HepG2 (cell line): ENCODE measurements at regions not wholly inside any gene's neighbourhood (a gene's known extent, or its start where the extent isn't known, plus 50 kb on each side); places are given as distances from the start of the nearest gene placed in this dataset.
A peak's percentile ranks its signal among the peaks of the same experiment; 100 is the strongest.

ENCODE experiments used
- ATAC-seq: fragments of 200-7000 bp; cut with Tn5 transposase; 3 replicates; pipeline ENCODE4 v1.9.1; 2020; ENCODE audit warnings: mild to moderate bottlenecking, moderate library complexity
- BruUV-seq: library from RNA; stranded (reverse); fragments of 400-500 nt; replicated peaks from 2 replicates; lab custom pipeline; 2021; lab: Mats Ljungman, UMichigan
- CTCF ChIA-PET: fragments of 300-600 bp; formaldehyde crosslinking; extraction: SDS; loops from one replicate; lab custom pipeline; 2021; ENCODE audit warnings: low total read pairs, inconsistent platforms, low intra/inter-chr PET ratio; lab: Yijun Ruan, JAX
- POLR2A ChIA-PET: fragments of 350-600 bp; sonication (Branson Sonifier 250); formaldehyde crosslinking; loops from one replicate; lab custom pipeline; 2020; ENCODE audit warnings: antibody characterized with exemption, inconsistent platforms; lab: Yijun Ruan, JAX
- DNase-seq: peaks from one replicate; pipeline ENCODE4 v3.0.0-alpha.2; 2015; ENCODE audit warnings: low spot score
- FAIRE-seq: peaks from 3 replicates; lab custom pipeline; 2011; peaks lifted over from hg19 to GRCh38; lab: Jason Lieb, UNC
- H2AFZ ChIP-seq: one replicate; pipeline ENCODE4 v1.6.1; 2011; ENCODE audit warnings: low read length, inconsistent platforms
- H3K27ac ChIP-seq: fragments of 300-600 bp; 3 replicates; pipeline ENCODE4 v1.8.0; 2011; ENCODE audit warnings: mixed run types, mild to moderate bottlenecking, mixed read lengths, low read length, inconsistent platforms; ENCODE audit not compliant: insufficient read depth; ENCODE audit errors: extremely low read length
- H3K27me3 ChIP-seq, 2 experiments: fragments of 200-600 bp in 1 of 2; 2 replicates in 1 of 2; 3 replicates in 1 of 2; pipeline versions ENCODE4 v1.6.0 to v1.8.0; 2011; ENCODE audit warnings: low read length in 2 of 2, mild to moderate bottlenecking in 2 of 2, moderate library complexity in 2 of 2, inconsistent platforms in 1 of 2; ENCODE audit not compliant: insufficient read depth in 2 of 2, control insufficient read depth in 1 of 2
- H3K36me3 ChIP-seq, 2 experiments: fragments of 200-600 bp in 1 of 2; replicated peaks in 1 of 2; 2 replicates in 1 of 2; 3 replicates in 1 of 2; pipeline versions ENCODE4 v1.5.1 to v1.8.0; 2011; ENCODE audit warnings: low read length in 2 of 2, inconsistent platforms in 1 of 2; ENCODE audit not compliant: insufficient read depth in 2 of 2, control insufficient read depth in 1 of 2
- H3K4me1 ChIP-seq: 2 replicates; pipeline ENCODE4 v1.5.1; 2012; ENCODE audit warnings: low read length, inconsistent platforms; ENCODE audit not compliant: insufficient read depth
- H3K4me2 ChIP-seq: 2 replicates; pipeline ENCODE4 v1.6.0; 2011; ENCODE audit warnings: low read depth, low read length, inconsistent platforms
- H3K4me3 ChIP-seq, 3 experiments: fragments of 200-600 bp in 1 of 3; sonication (generic), shearing (Covaris generic) in 1 of 3; replicated peaks in 1 of 3; 2 replicates each; pipeline ENCODE4 v1.5.1; 2011 to 2016; ENCODE audit warnings: low read length in 3 of 3, inconsistent platforms in 2 of 3, low read depth in 2 of 3, mild to moderate bottlenecking in 2 of 3, control low read depth in 1 of 3, mixed read lengths in 1 of 3; ENCODE audit not compliant: insufficient read depth in 1 of 3
- H3K79me2 ChIP-seq: one replicate; pipeline ENCODE4 v1.6.1; 2011; ENCODE audit warnings: low read length, inconsistent platforms; ENCODE audit not compliant: insufficient read depth
- H3K9ac ChIP-seq: 2 replicates; pipeline ENCODE4 v1.6.0; 2011; ENCODE audit warnings: mild to moderate bottlenecking, low read depth, low read length, inconsistent platforms; ENCODE audit not compliant: insufficient read depth
- H3K9me3 ChIP-seq: 2 replicates; pipeline ENCODE4 v1.5.1; 2012; ENCODE audit warnings: mild to moderate bottlenecking, low read length
- H4K20me1 ChIP-seq: 2 replicates; pipeline ENCODE4 v1.6.0; 2011; ENCODE audit warnings: inconsistent platforms, mild to moderate bottlenecking, low read length, moderate library complexity; ENCODE audit not compliant: insufficient read depth
- AHDC1 ChIP-seq: sonication (generic); formaldehyde crosslinking; IDR thresholded peaks from 2 replicates; pipeline ENCODE4 v1.5.1; 2020; ENCODE audit warnings: mild to moderate bottlenecking, missing genetic modification reagents, borderline replicate concordance
- ATF6 ChIP-seq: sonication (generic); formaldehyde crosslinking; conservative IDR thresholded peaks from 2 replicates; pipeline ENCODE4 v1.4.0; 2020; ENCODE audit warnings: missing genetic modification reagents
- CAMTA2 ChIP-seq: sonication (generic); formaldehyde crosslinking; IDR thresholded peaks from 2 replicates; pipeline ENCODE4 v1.4.0; 2020; ENCODE audit warnings: mild to moderate bottlenecking, missing genetic modification reagents, borderline replicate concordance
- CHD4 ChIP-seq: fragments of 200-600 bp; sonication (generic); IDR thresholded peaks from 2 replicates; pipeline ENCODE4 v1.7.0; 2017; ENCODE audit warnings: mild to moderate bottlenecking, low read length, borderline replicate concordance
- KMT2B ChIP-seq: IDR thresholded peaks from 2 replicates; pipeline ENCODE4 v1.6.1; 2016; ENCODE audit warnings: missing genetic modification reagents, missing compliant biosample characterization
- ZSCAN9 ChIP-seq: IDR thresholded peaks from 2 replicates; pipeline ENCODE4 v1.6.1; 2016; ENCODE audit warnings: borderline replicate concordance
- WGBS: methylation state at CpG from one replicate; pipeline ENCODE4 v1.1.6; 2017; ENCODE audit warnings: low lambda C conversion rate; 5-methylcytosine and 5-hydroxymethylcytosine counted together
- in situ Hi-C: cut with HindIII; loops from 2 replicates; pipeline ENCODE4 v1.10.0; 2017; ENCODE audit warnings: low pct_unique_long_range_greater_than_20kb; ENCODE audit not compliant: extremely low pct_ligation_motif_present
- intact Hi-C: fragments of 100-400 bp; cut with micrococcal nuclease; formaldehyde crosslinking; loops from one replicate; pipeline ENCODE4 v1.10.0; 2022; ENCODE audit not compliant: unreplicated experiment
- TF ChIP-seq, protein P1 (sequence below): IDR thresholded peaks from 2 replicates; pipeline ENCODE4 v1.6.1; 2016; ENCODE audit warnings: missing compliant biosample characterization, missing genetic modification reagents, borderline replicate concordance

GRCh38 chr10:109433434-109433833, 489.9 kb downstream of the XPNPEP1 start (continued):
- TF ChIP-seq KMT2B = no peak

DNA sequence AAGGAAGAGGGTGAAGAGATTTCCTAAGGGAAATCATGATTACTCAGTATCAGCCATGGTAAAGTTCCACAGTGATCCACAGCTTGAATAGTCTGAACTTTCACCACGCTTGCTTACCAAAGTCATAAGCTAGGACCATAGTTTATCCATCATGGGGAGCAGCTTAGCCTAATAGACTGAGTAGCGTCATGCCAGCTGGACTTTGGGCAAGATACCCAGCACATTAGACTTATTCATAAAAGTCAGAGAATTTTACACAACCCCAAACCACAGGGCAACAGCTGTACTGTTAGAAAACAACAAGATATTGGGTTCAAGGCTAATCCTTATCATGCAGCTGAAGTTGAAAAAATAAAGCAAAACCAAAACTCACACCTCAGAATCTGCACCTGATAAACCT, 491.0 kb downstream of the XPNPEP1 start:
- WGBS = 0% methylated on average over 2 of the region's 2 CpGs
- TF ChIP-seq AHDC1 (CRISPR knock-in tag) (no peak), ATF6 (CRISPR knock-in tag) (no peak), CAMTA2 (CRISPR knock-in tag) (no peak), ZSCAN9 (no peak), CHD4 (no peak)
- TF ChIP-seq, protein P1, sequence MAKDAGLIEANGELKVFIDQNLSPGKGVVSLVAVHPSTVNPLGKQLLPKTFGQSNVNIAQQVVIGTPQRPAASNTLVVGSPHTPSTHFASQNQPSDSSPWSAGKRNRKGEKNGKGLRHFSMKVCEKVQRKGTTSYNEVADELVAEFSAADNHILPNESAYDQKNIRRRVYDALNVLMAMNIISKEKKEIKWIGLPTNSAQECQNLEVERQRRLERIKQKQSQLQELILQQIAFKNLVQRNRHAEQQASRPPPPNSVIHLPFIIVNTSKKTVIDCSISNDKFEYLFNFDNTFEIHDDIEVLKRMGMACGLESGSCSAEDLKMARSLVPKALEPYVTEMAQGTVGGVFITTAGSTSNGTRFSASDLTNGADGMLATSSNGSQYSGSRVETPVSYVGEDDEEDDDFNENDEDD (CRISPR knock-in tag) = no peak
- ATAC-seq (no peak), FAIRE-seq (no peak), DNase-seq (peak; percentile 6)
- ChIA-PET CTCF (no interaction called here), POLR2A (no interaction called here)
- intact Hi-C loops = no loop called here
- Histone ChIP-seq H3K27me3 (no peaks in the 10 kb centered on the region), H3K9me3 (no peaks in the 10 kb centered on the region), H3K4me1 (no peaks in the 10 kb centered on the region), H3K36me3 (no peaks in the 10 kb centered on the region), H3K27ac (no peak overlapping the region), H3K4me3 (no peak overlapping the region), H2AFZ (no peak overlapping the region), H4K20me1 (no peaks in the 10 kb centered on the region), H3K4me2 (no peak overlapping the region), H3K79me2 (no peaks in the 10 kb centered on the region), H3K9ac (no peak overlapping the region)
- BruUV-seq = no TSS peak
- in situ Hi-C loops = no loop called here
